Central memory CD8-positive, alpha-beta T cell (primary cell): ENCODE measurements at regions not wholly inside any gene's neighbourhood (a gene's known extent, or its start where the extent isn't known, plus 50 kb on each side); places are given as distances from the start of the nearest gene placed in this dataset.

Experiments used
- ATAC-seq: fragments of 150-1000 bp; cut with Tn5 transposase; replicated peaks from 2 replicates; pipeline ENCODE4 v1.10.0; 2022; ENCODE audit warnings: mild to moderate bottlenecking, moderate FRiP score, moderate number of reproducible peaks; ENCODE audit not compliant: poor library complexity, severe bottlenecking; ENCODE audit errors: extremely low read depth
- DNase-seq, 2 donors: peaks; one replicate each; pipeline ENCODE4 v3.0.0; 2021; ENCODE audit warnings: low spot score in 2 of 2
- H3K27ac Mint-ChIP-seq: one replicate; pipeline ENCODE4 v1.8.0; 2022; ENCODE audit warnings: low read depth, mild to moderate bottlenecking, moderate library complexity, mixed read lengths
- H3K27me3 Mint-ChIP-seq: one replicate; pipeline ENCODE4 v1.8.0; 2022; ENCODE audit warnings: mixed read lengths
- H3K36me3 Mint-ChIP-seq: one replicate; pipeline ENCODE4 v1.8.0; 2022; ENCODE audit warnings: mild to moderate bottlenecking, moderate library complexity, mixed read lengths; ENCODE audit not compliant: insufficient read depth
- H3K4me1 Mint-ChIP-seq: one replicate; pipeline ENCODE4 v1.8.0; 2022; ENCODE audit warnings: mixed read lengths
- H3K4me3 Mint-ChIP-seq: one replicate; pipeline ENCODE4 v1.8.0; 2022; ENCODE audit warnings: mild to moderate bottlenecking, moderate library complexity, mixed read lengths
- H3K9me3 Mint-ChIP-seq: one replicate; pipeline ENCODE4 v1.8.0; 2022; ENCODE audit warnings: mixed read lengths

- H3K27ac Mint-ChIP-seq = no peak overlapping the region
These were observed 815.4 kb upstream of the MDGA2 start for GRCh38 chr14:48490756-48491155.

GRCh38 chr14:48473944-48474343 is 798.5 kb upstream of the MDGA2 start:
- Mint-ChIP-seq H3K27ac (no peak overlapping the region), H3K4me1 (no peaks in the 10 kb centered on the region), H3K4me3 (no peak overlapping the region), H3K36me3 (no peaks in the 10 kb centered on the region), H3K9me3 (peaks cover 9% of the 10 kb centered on the region), H3K27me3 (no peaks in the 10 kb centered on the region)
- DNase-seq (no peak), ATAC-seq (no peak)

More at GRCh38 chr14:48490756-48491155, 815.4 kb upstream of the MDGA2 start:
- ATAC-seq (no peak), DNase-seq (no peak)
- Mint-ChIP-seq H3K9me3 (peaks cover 16% of the 10 kb centered on the region), H3K4me1 (no peaks in the 10 kb centered on the region), H3K36me3 (no peaks in the 10 kb centered on the region), H3K27me3 (no peaks in the 10 kb centered on the region), H3K4me3 (no peak overlapping the region)

- Mint-ChIP-seq H3K27ac (no peak overlapping the region), H3K27me3 (no peaks in the 10 kb centered on the region), H3K36me3 (no peaks in the 10 kb centered on the region), H3K4me3 (no peak overlapping the region), H3K4me1 (no peaks in the 10 kb centered on the region), H3K9me3 (no peaks in the 10 kb centered on the region)
- DNase-seq (no peak), ATAC-seq (no peak)
These were observed 780.6 kb upstream of the MDGA2 start for GRCh38 chr14:48456051-48456450.

GRCh38 chr14:48454887-48455286 is 779.5 kb upstream of the MDGA2 start:
- no peak for DNase-seq
- H3K4me1 Mint-ChIP-seq = no peaks in the 10 kb centered on the region
- H3K4me3 Mint-ChIP-seq = no peak overlapping the region
- no peaks in the 10 kb centered on the region for H3K36me3 Mint-ChIP-seq
- no peak for ATAC-seq
- H3K27me3 Mint-ChIP-seq = no peaks in the 10 kb centered on the region
- no peaks in the 10 kb centered on the region for H3K9me3 Mint-ChIP-seq
- H3K27ac Mint-ChIP-seq = no peak overlapping the region

- Mint-ChIP-seq H3K36me3 (no peaks in the 10 kb centered on the region), H3K4me3 (no peak overlapping the region), H3K27me3 (no peaks in the 10 kb centered on the region), H3K9me3 (peaks cover 11% of the 10 kb centered on the region), H3K27ac (no peak overlapping the region), H3K4me1 (no peaks in the 10 kb centered on the region)
- DNase-seq (no peak), ATAC-seq (no peak)
These were observed 777.1 kb upstream of the MDGA2 start for GRCh38 chr14:48452437-48452995.

- no peak for ATAC-seq
- no peaks in the 10 kb centered on the region for H3K4me1 Mint-ChIP-seq
- peaks cover 26% of the 10 kb centered on the region for H3K9me3 Mint-ChIP-seq
- no peak overlapping the region for H3K4me3 Mint-ChIP-seq
- no peak overlapping the region for H3K27ac Mint-ChIP-seq
- H3K36me3 Mint-ChIP-seq = no peaks in the 10 kb centered on the region
- DNase-seq = no peak
- no peaks in the 10 kb centered on the region for H3K27me3 Mint-ChIP-seq
These were observed 759.8 kb upstream of the MDGA2 start for GRCh38 chr14:48435221-48435620.

GRCh38 chr14:48430805-48431204 is 755.4 kb upstream of the MDGA2 start:
- ATAC-seq (no peak), DNase-seq (no peak)
- Mint-ChIP-seq H3K4me3 (no peak overlapping the region), H3K4me1 (no peaks in the 10 kb centered on the region), H3K36me3 (no peaks in the 10 kb centered on the region), H3K27me3 (no peaks in the 10 kb centered on the region), H3K27ac (no peak overlapping the region), H3K9me3 (peaks cover 21% of the 10 kb centered on the region)

GRCh38 chr14:48429512-48429911 is 754.1 kb upstream of the MDGA2 start:
- DNase-seq (no peak), ATAC-seq (no peak)
- no peaks in the 10 kb centered on the region for H3K36me3 Mint-ChIP-seq
- no peak overlapping the region for H3K27ac Mint-ChIP-seq
- H3K4me3 Mint-ChIP-seq = no peak overlapping the region
- no peaks in the 10 kb centered on the region for H3K27me3 Mint-ChIP-seq
- no peaks in the 10 kb centered on the region for H3K4me1 Mint-ChIP-seq
- peaks cover 16% of the 10 kb centered on the region for H3K9me3 Mint-ChIP-seq

- Mint-ChIP-seq H3K27ac (no peak overlapping the region), H3K36me3 (peaks cover 1% of the 10 kb centered on the region), H3K4me3 (no peak overlapping the region), H3K4me1 (no peaks in the 10 kb centered on the region), H3K27me3 (no peaks in the 10 kb centered on the region), H3K9me3 (peaks cover 26% of the 10 kb centered on the region)
- DNase-seq (no peak), ATAC-seq (no peak)
These were observed 742.5 kb upstream of the MDGA2 start for GRCh38 chr14:48417715-48418500.

- DNase-seq (no peak), ATAC-seq (no peak)
- no peak overlapping the region for H3K4me3 Mint-ChIP-seq
- H3K4me1 Mint-ChIP-seq = no peaks in the 10 kb centered on the region
- H3K36me3 Mint-ChIP-seq = no peaks in the 10 kb centered on the region
- peaks cover 25% of the 10 kb centered on the region for H3K9me3 Mint-ChIP-seq
- no peaks in the 10 kb centered on the region for H3K27me3 Mint-ChIP-seq
- H3K27ac Mint-ChIP-seq = no peak overlapping the region
These were observed 725.9 kb upstream of the MDGA2 start for GRCh38 chr14:48401321-48401720.

- no peak for ATAC-seq
These were observed 723.4 kb upstream of the MDGA2 start for GRCh38 chr14:48398675-48399282.

GRCh38 chr14:48391661-48392060 is 716.3 kb upstream of the MDGA2 start:
- Mint-ChIP-seq H3K27me3 (no peaks in the 10 kb centered on the region), H3K4me1 (no peaks in the 10 kb centered on the region), H3K4me3 (no peak overlapping the region), H3K27ac (no peak overlapping the region), H3K9me3 (peaks cover 18% of the 10 kb centered on the region), H3K36me3 (no peaks in the 10 kb centered on the region)
- DNase-seq (no peak), ATAC-seq (no peak)

More at GRCh38 chr14:48398675-48399282, 723.4 kb upstream of the MDGA2 start:
- H3K36me3 Mint-ChIP-seq = no peaks in the 10 kb centered on the region
- no peak overlapping the region for H3K27ac Mint-ChIP-seq
- H3K27me3 Mint-ChIP-seq = no peaks in the 10 kb centered on the region
- peaks cover 23% of the 10 kb centered on the region for H3K9me3 Mint-ChIP-seq
- no peak for DNase-seq
- no peak overlapping the region for H3K4me3 Mint-ChIP-seq
- H3K4me1 Mint-ChIP-seq = no peaks in the 10 kb centered on the region

GRCh38 chr14:48390346-48390745 is 714.9 kb upstream of the MDGA2 start:
- Mint-ChIP-seq H3K4me3 (no peak overlapping the region), H3K27ac (no peak overlapping the region), H3K4me1 (no peaks in the 10 kb centered on the region), H3K9me3 (peaks cover 12% of the 10 kb centered on the region), H3K36me3 (no peaks in the 10 kb centered on the region), H3K27me3 (no peaks in the 10 kb centered on the region)
- DNase-seq (no peak), ATAC-seq (no peak)
